ENCODE measurements at regions not wholly inside any gene's neighbourhood (a gene's known extent, or its start where the extent isn't known, plus 50 kb on each side); places are given as distances from the start of the nearest gene placed in this dataset.

DNA sequence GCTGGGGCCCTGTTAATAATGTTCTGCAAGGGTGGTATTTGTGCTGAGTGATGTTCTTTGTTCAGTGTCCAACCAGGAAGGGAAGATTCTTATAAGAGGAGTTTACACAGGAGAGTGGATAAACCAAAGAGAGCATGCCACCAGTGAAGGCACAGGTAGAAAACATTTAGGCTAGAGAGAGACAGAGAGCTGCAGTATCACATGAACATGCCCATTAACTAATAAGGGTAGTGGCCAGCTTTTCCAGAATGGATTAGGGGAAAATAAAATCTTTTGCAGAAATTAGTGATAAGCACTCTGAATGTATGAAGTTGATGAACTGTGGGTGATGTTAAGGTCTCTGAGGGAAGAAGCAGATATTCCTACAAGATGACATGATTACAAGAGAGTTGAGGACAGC, 54.1 kb upstream of the PRLR start:
- TF ChIP-seq POLR2A (IDR thresholded peaks at IDR 0.05) (no peak), POLR2AphosphoS5 (IDR thresholded peaks at IDR 0.05) (no peak)
- TF ChIP-seq, protein P1, sequence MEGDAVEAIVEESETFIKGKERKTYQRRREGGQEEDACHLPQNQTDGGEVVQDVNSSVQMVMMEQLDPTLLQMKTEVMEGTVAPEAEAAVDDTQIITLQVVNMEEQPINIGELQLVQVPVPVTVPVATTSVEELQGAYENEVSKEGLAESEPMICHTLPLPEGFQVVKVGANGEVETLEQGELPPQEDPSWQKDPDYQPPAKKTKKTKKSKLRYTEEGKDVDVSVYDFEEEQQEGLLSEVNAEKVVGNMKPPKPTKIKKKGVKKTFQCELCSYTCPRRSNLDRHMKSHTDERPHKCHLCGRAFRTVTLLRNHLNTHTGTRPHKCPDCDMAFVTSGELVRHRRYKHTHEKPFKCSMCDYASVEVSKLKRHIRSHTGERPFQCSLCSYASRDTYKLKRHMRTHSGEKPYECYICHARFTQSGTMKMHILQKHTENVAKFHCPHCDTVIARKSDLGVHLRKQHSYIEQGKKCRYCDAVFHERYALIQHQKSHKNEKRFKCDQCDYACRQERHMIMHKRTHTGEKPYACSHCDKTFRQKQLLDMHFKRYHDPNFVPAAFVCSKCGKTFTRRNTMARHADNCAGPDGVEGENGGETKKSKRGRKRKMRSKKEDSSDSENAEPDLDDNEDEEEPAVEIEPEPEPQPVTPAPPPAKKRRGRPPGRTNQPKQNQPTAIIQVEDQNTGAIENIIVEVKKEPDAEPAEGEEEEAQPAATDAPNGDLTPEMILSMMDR (IDR thresholded peaks at IDR 0.05): no peak

DNA sequence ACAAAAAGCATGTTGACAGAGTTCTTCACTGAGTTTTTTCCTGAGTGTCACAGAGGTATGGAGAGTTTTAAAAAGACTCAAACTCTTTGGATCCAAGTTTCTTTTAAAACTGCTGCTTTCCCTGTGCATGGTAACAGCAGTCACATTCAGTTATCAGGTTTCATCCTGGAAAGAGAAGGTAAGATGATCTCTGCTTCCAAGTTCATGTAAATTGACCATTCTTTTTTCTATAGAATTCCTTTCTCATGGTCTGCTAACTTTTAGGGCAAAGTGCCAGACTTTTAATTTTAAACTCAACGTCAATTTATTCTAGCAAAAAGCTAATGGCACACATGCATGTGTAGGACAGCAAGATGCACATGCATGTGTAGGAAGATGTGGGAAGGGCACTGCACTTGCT, 52.5 kb upstream of the PRLR start:
- intact Hi-C loops (cut with DNase I; ENCODE audit: low total_unique reads): no loop called here
- no peak overlapping the region for H3K27ac ChIP-seq
- H3K4me3 ChIP-seq: no peak overlapping the region
- no peak for DNase-seq (ENCODE audit: low spot score in 2 of 2)
- H3K27me3 ChIP-seq: no peaks in the 10 kb centered on the region
- H3K4me1 ChIP-seq: no peaks in the 10 kb centered on the region
- no peak for TF ChIP-seq POLR2AphosphoS5 (IDR thresholded peaks at IDR 0.05)
- H3K36me3 ChIP-seq: no peaks in the 10 kb centered on the region
- H3K9me3 ChIP-seq: no peaks in the 10 kb centered on the region

More for the DNA sequence above, 54.1 kb upstream of the PRLR start:
- no peak for DNase-seq (ENCODE audit: low spot score in 2 of 2)
- Histone ChIP-seq H3K4me1 (no peaks in the 10 kb centered on the region), H3K36me3 (no peaks in the 10 kb centered on the region), H3K9me3 (no peaks in the 10 kb centered on the region), H3K27me3 (no peaks in the 10 kb centered on the region), H3K4me3 (no peak overlapping the region), H3K27ac (no peak overlapping the region)
- intact Hi-C loops (cut with DNase I; ENCODE audit: low total_unique reads): no loop called here

DNA sequence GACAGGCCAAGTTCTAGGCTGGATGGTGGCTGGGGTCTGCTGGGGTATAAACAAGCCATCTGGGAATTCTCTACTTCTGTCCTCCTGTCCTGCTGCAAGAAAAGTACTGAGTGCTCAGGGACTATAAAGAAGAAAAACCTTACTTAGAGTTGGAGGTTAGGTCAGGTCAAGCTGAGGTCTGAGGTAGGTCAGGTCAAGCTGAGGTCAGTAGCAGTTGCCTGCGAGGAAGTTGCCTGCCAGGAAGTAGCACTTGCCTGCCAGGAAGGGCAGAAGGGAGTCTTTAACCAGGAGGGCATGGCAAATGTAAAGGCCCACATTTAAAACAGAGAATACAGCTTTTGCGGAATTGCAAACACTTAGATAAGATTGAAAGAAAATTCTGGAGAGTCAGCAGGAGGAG, 51.3 kb upstream of the PRLR start:
- DNase-seq (ENCODE audit: low spot score in 2 of 2): no peak
- no peaks in the 10 kb centered on the region for H3K4me1 ChIP-seq

More for the DNA sequence above, 51.3 kb upstream of the PRLR start:
- no peak overlapping the region for H3K27ac ChIP-seq
- TF ChIP-seq, protein P1 (IDR thresholded peaks at IDR 0.05): no peak
- TF ChIP-seq POLR2A (IDR thresholded peaks at IDR 0.05) (no peak), POLR2AphosphoS5 (IDR thresholded peaks at IDR 0.05) (no peak)
- H3K36me3 ChIP-seq: no peaks in the 10 kb centered on the region
- H3K27me3 ChIP-seq: no peaks in the 10 kb centered on the region
- H3K4me3 ChIP-seq: no peak overlapping the region
- no peaks in the 10 kb centered on the region for H3K9me3 ChIP-seq
- intact Hi-C loops (cut with DNase I; ENCODE audit: low total_unique reads): no loop called here

Measured in breast epithelium (tissue), 4 donors.